ENCODE measurements at regions not wholly inside any gene's neighbourhood (a gene's known extent, or its start where the extent isn't known, plus 50 kb on each side); places are given as distances from the start of the nearest gene placed in this dataset.

GRCh38 chr11:119800619-119801018, 71.6 kb upstream of the NECTIN1 start:
- Histone ChIP-seq H3K9me3 (ENCODE audit: control insufficient read depth in 1 of 2, insufficient read depth in 1 of 2, low read length in 2 of 2) (no peaks in the 10 kb centered on the region), H3K4me1 (ENCODE audit: insufficient read depth, low read length) (no peaks in the 10 kb centered on the region), H3K27me3 (ENCODE audit: control insufficient read depth in 1 of 2, insufficient read depth in 2 of 2, low read length in 2 of 2) (peaks cover 0 to 4% of the 10 kb centered on the region in 2 experiments), H3K27ac (ENCODE audit: low read depth in 1 of 2, low read length in 2 of 2) (no peak overlapping the region), H3K4me3 (ENCODE audit: low read length) (no peak overlapping the region), H3K36me3 (ENCODE audit: insufficient read depth, low read length) (no peaks in the 10 kb centered on the region)
- H3K9me3 Mint-ChIP-seq: no peaks in the 10 kb centered on the region
- peaks cover 36% of the 10 kb centered on the region for H3K27me3 Mint-ChIP-seq
- no peak overlapping the region for H3K27ac Mint-ChIP-seq
- POLR2A ChIA-PET: no interaction called here
- no peak overlapping the region for H3K4me3 Mint-ChIP-seq
- H3K36me3 Mint-ChIP-seq (ENCODE audit: low read depth): no peaks in the 10 kb centered on the region
- intact Hi-C loops (cut with DNase I, micrococcal nuclease): no loop called here
- CTCF ChIA-PET: no interaction called here
- DNase-seq (no peak), ATAC-seq (ENCODE audit: poor library complexity) (no peak)
- H3K4me1 Mint-ChIP-seq (ENCODE audit: low read depth): no peaks in the 10 kb centered on the region
- TF ChIP-seq, protein P1, sequence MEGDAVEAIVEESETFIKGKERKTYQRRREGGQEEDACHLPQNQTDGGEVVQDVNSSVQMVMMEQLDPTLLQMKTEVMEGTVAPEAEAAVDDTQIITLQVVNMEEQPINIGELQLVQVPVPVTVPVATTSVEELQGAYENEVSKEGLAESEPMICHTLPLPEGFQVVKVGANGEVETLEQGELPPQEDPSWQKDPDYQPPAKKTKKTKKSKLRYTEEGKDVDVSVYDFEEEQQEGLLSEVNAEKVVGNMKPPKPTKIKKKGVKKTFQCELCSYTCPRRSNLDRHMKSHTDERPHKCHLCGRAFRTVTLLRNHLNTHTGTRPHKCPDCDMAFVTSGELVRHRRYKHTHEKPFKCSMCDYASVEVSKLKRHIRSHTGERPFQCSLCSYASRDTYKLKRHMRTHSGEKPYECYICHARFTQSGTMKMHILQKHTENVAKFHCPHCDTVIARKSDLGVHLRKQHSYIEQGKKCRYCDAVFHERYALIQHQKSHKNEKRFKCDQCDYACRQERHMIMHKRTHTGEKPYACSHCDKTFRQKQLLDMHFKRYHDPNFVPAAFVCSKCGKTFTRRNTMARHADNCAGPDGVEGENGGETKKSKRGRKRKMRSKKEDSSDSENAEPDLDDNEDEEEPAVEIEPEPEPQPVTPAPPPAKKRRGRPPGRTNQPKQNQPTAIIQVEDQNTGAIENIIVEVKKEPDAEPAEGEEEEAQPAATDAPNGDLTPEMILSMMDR (IDR thresholded peaks at IDR 0.05): no peak

GRCh38 chr11:119800171-119800570, 71.2 kb upstream of the NECTIN1 start:
- Mint-ChIP-seq H3K36me3 (ENCODE audit: low read depth) (no peaks in the 10 kb centered on the region), H3K27ac (no peak overlapping the region), H3K4me3 (no peak overlapping the region), H3K4me1 (ENCODE audit: low read depth) (no peaks in the 10 kb centered on the region), H3K9me3 (no peaks in the 10 kb centered on the region), H3K27me3 (peaks cover 40% of the 10 kb centered on the region)
- Histone ChIP-seq H3K27ac (ENCODE audit: low read depth in 1 of 2, low read length in 2 of 2) (no peak overlapping the region), H3K36me3 (ENCODE audit: insufficient read depth, low read length) (no peaks in the 10 kb centered on the region), H3K4me1 (ENCODE audit: insufficient read depth, low read length) (no peaks in the 10 kb centered on the region), H3K27me3 (ENCODE audit: control insufficient read depth in 1 of 2, insufficient read depth in 2 of 2, low read length in 2 of 2) (peaks cover 0 to 6% of the 10 kb centered on the region in 2 experiments), H3K9me3 (ENCODE audit: control insufficient read depth in 1 of 2, insufficient read depth in 1 of 2, low read length in 2 of 2) (no peaks in the 10 kb centered on the region), H3K4me3 (ENCODE audit: low read length) (no peak overlapping the region)
- ChIA-PET CTCF (no interaction called here), POLR2A (no interaction called here)
- ATAC-seq (ENCODE audit: poor library complexity) (no peak), DNase-seq (no peak)
- TF ChIP-seq, protein P1 (IDR thresholded peaks at IDR 0.05): no peak
- intact Hi-C loops (cut with DNase I, micrococcal nuclease): no loop called here

DNA sequence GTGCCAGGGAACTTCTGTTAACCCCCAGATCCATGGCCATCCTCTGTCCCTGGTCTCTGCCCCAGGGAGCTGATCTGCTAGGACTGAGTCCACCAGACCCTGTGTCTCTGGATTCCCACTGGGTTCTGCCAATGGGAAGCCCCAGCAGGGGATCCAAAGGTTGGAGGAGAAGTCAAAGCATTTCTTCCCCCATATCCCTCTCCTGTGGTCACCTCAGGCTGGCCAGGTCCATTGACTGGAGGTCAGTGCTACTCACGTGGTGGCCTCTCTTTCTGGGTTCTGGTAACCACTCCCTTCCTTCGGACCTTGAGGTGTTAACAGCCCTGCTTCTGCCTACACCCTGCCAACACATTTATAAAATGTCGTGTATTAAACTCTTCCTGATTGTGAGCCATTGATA, 69.7 kb upstream of the NECTIN1 start:
- H3K36me3 ChIP-seq (ENCODE audit: insufficient read depth, low read length): no peaks in the 10 kb centered on the region
- CTCF ChIA-PET: no interaction called here

More for the DNA sequence above, 69.7 kb upstream of the NECTIN1 start:
- peaks cover 0 to 6% of the 10 kb centered on the region in 2 experiments for H3K27me3 ChIP-seq (ENCODE audit: control insufficient read depth in 1 of 2, insufficient read depth in 2 of 2, low read length in 2 of 2)
- ATAC-seq (ENCODE audit: poor library complexity) (no peak), DNase-seq (no peak)
- no peak overlapping the region for H3K4me3 ChIP-seq (ENCODE audit: low read length)
- Mint-ChIP-seq H3K27me3 (peaks cover 42% of the 10 kb centered on the region), H3K27ac (no peak overlapping the region), H3K36me3 (ENCODE audit: low read depth) (no peaks in the 10 kb centered on the region), H3K4me3 (no peak overlapping the region), H3K4me1 (ENCODE audit: low read depth) (no peaks in the 10 kb centered on the region), H3K9me3 (no peaks in the 10 kb centered on the region)
- TF ChIP-seq, protein P1 (IDR thresholded peaks at IDR 0.05): no peak
- H3K4me1 ChIP-seq (ENCODE audit: insufficient read depth, low read length): no peaks in the 10 kb centered on the region
- intact Hi-C loops (cut with DNase I, micrococcal nuclease): no loop called here
- H3K27ac ChIP-seq (ENCODE audit: low read depth in 1 of 2, low read length in 2 of 2): no peak overlapping the region
- H3K9me3 ChIP-seq (ENCODE audit: control insufficient read depth in 1 of 2, insufficient read depth in 1 of 2, low read length in 2 of 2): no peaks in the 10 kb centered on the region
- POLR2A ChIA-PET: no interaction called here
